HUES48 (cell line): ENCODE measurements at regions not wholly inside any gene's neighbourhood (a gene's known extent, or its start where the extent isn't known, plus 50 kb on each side); places are given as distances from the start of the nearest gene placed in this dataset.

Experiments
- H3K27ac ChIP-seq: one replicate; pipeline ENCODE4 v1.7.0; 2013; ENCODE audit warnings: low read depth, low read length, inconsistent platforms
- H3K27me3 ChIP-seq: 2 replicates; pipeline ENCODE4 v1.6.1; 2013; ENCODE audit warnings: mild to moderate bottlenecking, low read length; ENCODE audit not compliant: control insufficient read depth, insufficient read depth
- H3K36me3 ChIP-seq: 2 replicates; pipeline ENCODE4 v1.6.1; 2013; ENCODE audit warnings: low read length; ENCODE audit not compliant: control insufficient read depth, insufficient read depth
- H3K4me1 ChIP-seq: 2 replicates; pipeline ENCODE4 v1.6.1; 2013; ENCODE audit warnings: mild to moderate bottlenecking, low read length; ENCODE audit not compliant: control insufficient read depth, insufficient read depth
- H3K4me3 ChIP-seq: 2 replicates; pipeline ENCODE4 v1.5.1; 2013; ENCODE audit warnings: mild to moderate bottlenecking, low read depth, low read length
- H3K9ac ChIP-seq: 2 replicates; pipeline ENCODE4 v1.6.1; 2013; ENCODE audit warnings: mild to moderate bottlenecking, low read depth, low read length, moderate library complexity
- H3K9me3 ChIP-seq: 2 replicates; pipeline ENCODE4 v1.6.1; 2013; ENCODE audit warnings: low read length; ENCODE audit not compliant: control insufficient read depth, insufficient read depth

- Histone ChIP-seq H3K9me3 (no peaks in the 10 kb centered on the region), H3K27ac (no peak overlapping the region), H3K27me3 (no peaks in the 10 kb centered on the region), H3K4me1 (no peaks in the 10 kb centered on the region), H3K4me3 (no peak overlapping the region), H3K9ac (no peak overlapping the region), H3K36me3 (no peaks in the 10 kb centered on the region)
Observed at GRCh38 chr13:83995930-83996329, 113.7 kb upstream of the SLITRK1 start.

GRCh38 chr13:83992566-83993358 lies 110.5 kb upstream of the SLITRK1 start:
- H3K4me1 ChIP-seq: peaks cover 5% of the 10 kb centered on the region
- no peaks in the 10 kb centered on the region for H3K9me3 ChIP-seq
- H3K27me3 ChIP-seq: no peaks in the 10 kb centered on the region
- no peaks in the 10 kb centered on the region for H3K36me3 ChIP-seq
- no peak overlapping the region for H3K4me3 ChIP-seq
- no peak overlapping the region for H3K9ac ChIP-seq
- H3K27ac ChIP-seq: no peak overlapping the region

GRCh38 chr13:83987394-83987793 lies 105.1 kb upstream of the SLITRK1 start:
- Histone ChIP-seq H3K36me3 (no peaks in the 10 kb centered on the region), H3K9me3 (no peaks in the 10 kb centered on the region), H3K4me3 (no peak overlapping the region), H3K27me3 (no peaks in the 10 kb centered on the region), H3K9ac (no peak overlapping the region), H3K27ac (no peak overlapping the region), H3K4me1 (peaks cover 5% of the 10 kb centered on the region)

GRCh38 chr13:83984793-83985192 lies 102.5 kb upstream of the SLITRK1 start:
- Histone ChIP-seq H3K4me3 (no peak overlapping the region), H3K9ac (no peak overlapping the region), H3K27ac (no peak overlapping the region)

GRCh38 chr13:83980331-83980730 lies 98.1 kb upstream of the SLITRK1 start:
- no peak overlapping the region for H3K27ac ChIP-seq
- no peak overlapping the region for H3K9ac ChIP-seq
- no peaks in the 10 kb centered on the region for H3K36me3 ChIP-seq
- H3K4me3 ChIP-seq: no peak overlapping the region
- H3K9me3 ChIP-seq: no peaks in the 10 kb centered on the region
- peaks cover 38% of the 10 kb centered on the region for H3K4me1 ChIP-seq
- no peaks in the 10 kb centered on the region for H3K27me3 ChIP-seq

More at GRCh38 chr13:83984793-83985192, 102.5 kb upstream of the SLITRK1 start:
- H3K27me3 ChIP-seq: no peaks in the 10 kb centered on the region
- no peaks in the 10 kb centered on the region for H3K36me3 ChIP-seq
- H3K4me1 ChIP-seq: peaks cover 25% of the 10 kb centered on the region
- no peaks in the 10 kb centered on the region for H3K9me3 ChIP-seq

GRCh38 chr13:83975655-83976165 lies 93.4 kb upstream of the SLITRK1 start:
- H3K9ac ChIP-seq: no peak overlapping the region

GRCh38 chr13:83958531-83958930 lies 76.3 kb upstream of the SLITRK1 start:
- Histone ChIP-seq H3K36me3 (no peaks in the 10 kb centered on the region), H3K4me1 (no peaks in the 10 kb centered on the region), H3K27ac (no peak overlapping the region), H3K9me3 (no peaks in the 10 kb centered on the region), H3K9ac (no peak overlapping the region), H3K27me3 (no peaks in the 10 kb centered on the region), H3K4me3 (no peak overlapping the region)

More at GRCh38 chr13:83975655-83976165, 93.4 kb upstream of the SLITRK1 start:
- H3K4me1 ChIP-seq: peaks cover 41% of the 10 kb centered on the region
- no peak overlapping the region for H3K27ac ChIP-seq
- no peak overlapping the region for H3K4me3 ChIP-seq
- no peaks in the 10 kb centered on the region for H3K36me3 ChIP-seq
- H3K9me3 ChIP-seq: no peaks in the 10 kb centered on the region
- no peaks in the 10 kb centered on the region for H3K27me3 ChIP-seq

- Histone ChIP-seq H3K27ac (no peak overlapping the region), H3K4me3 (no peak overlapping the region), H3K27me3 (no peaks in the 10 kb centered on the region), H3K9me3 (no peaks in the 10 kb centered on the region), H3K36me3 (no peaks in the 10 kb centered on the region), H3K9ac (no peak overlapping the region), H3K4me1 (no peaks in the 10 kb centered on the region; the same call in 1 of the 2 replicates)
Observed at GRCh38 chr13:83955011-83955410, 72.7 kb upstream of the SLITRK1 start.

GRCh38 chr13:83953916-83954315 lies 71.6 kb upstream of the SLITRK1 start:
- no peaks in the 10 kb centered on the region for H3K27me3 ChIP-seq
- no peaks in the 10 kb centered on the region for H3K9me3 ChIP-seq
- no peaks in the 10 kb centered on the region; the same call in 1 of the 2 replicates for H3K4me1 ChIP-seq
- no peaks in the 10 kb centered on the region for H3K36me3 ChIP-seq
- no peak overlapping the region for H3K4me3 ChIP-seq
- H3K27ac ChIP-seq: no peak overlapping the region
- no peak overlapping the region for H3K9ac ChIP-seq

GRCh38 chr13:83950293-83950692 lies 68.0 kb upstream of the SLITRK1 start:
- Histone ChIP-seq H3K4me1 (no peaks in the 10 kb centered on the region; the same call in 1 of the 2 replicates), H3K4me3 (no peak overlapping the region), H3K9me3 (no peaks in the 10 kb centered on the region), H3K27ac (no peak overlapping the region), H3K9ac (no peak overlapping the region), H3K27me3 (no peaks in the 10 kb centered on the region), H3K36me3 (no peaks in the 10 kb centered on the region)

- H3K9me3 ChIP-seq: peaks cover 14% of the 10 kb centered on the region
- H3K27ac ChIP-seq: no peak overlapping the region
- H3K9ac ChIP-seq: no peak overlapping the region
- no peaks in the 10 kb centered on the region for H3K27me3 ChIP-seq
- H3K36me3 ChIP-seq: no peaks in the 10 kb centered on the region
- H3K4me1 ChIP-seq: peaks cover 5% of the 10 kb centered on the region; the same call in 1 of the 2 replicates
- no peak overlapping the region for H3K4me3 ChIP-seq
Observed at GRCh38 chr13:83943530-83944279, 61.4 kb upstream of the SLITRK1 start.
